HEK293T (cell line): ENCODE measurements at regions not wholly inside any gene's neighbourhood (a gene's known extent, or its start where the extent isn't known, plus 50 kb on each side); places are given as distances from the start of the nearest gene placed in this dataset.

Experiments
- CTCF ChIA-PET: fragments of 350-600 bp; formaldehyde crosslinking; extraction: SDS; loops from one replicate; lab custom pipeline; 2021; ENCODE audit warnings: antibody characterized with exemption, inconsistent platforms; lab: Yijun Ruan, JAX
- POLR2A ChIA-PET: fragments of 350-600 bp; formaldehyde crosslinking; extraction: SDS; loops from one replicate; lab custom pipeline; 2020; ENCODE audit warnings: antibody characterized with exemption, inconsistent platforms; lab: Yijun Ruan, JAX
- DNase-seq: peaks from one replicate; pipeline ENCODE4 v3.0.0; 2012; ENCODE audit warnings: mixed read lengths; ENCODE audit errors: extremely low spot score
- ARNT ChIP-seq: fragments of 450-650 bp; IDR thresholded peaks from 2 replicates; pipeline ENCODE4 v1.6.1; 2017; ENCODE audit warnings: mild to moderate bottlenecking
- BHLHE40 ChIP-seq: fragments of 450-650 bp; IDR thresholded peaks from 2 replicates; pipeline ENCODE4 v1.6.1; 2016; ENCODE audit warnings: mild to moderate bottlenecking, moderate library complexity, borderline replicate concordance
- CTBP1 ChIP-seq: fragments of 450-650 bp; IDR thresholded peaks from 2 replicates; pipeline ENCODE4 v1.6.1; 2016; ENCODE audit warnings: borderline replicate concordance
- ELF4 ChIP-seq: fragments of 450-650 bp; IDR thresholded peaks from 2 replicates; pipeline ENCODE4 v1.6.1; 2017; ENCODE audit warnings: antibody characterized with exemption
- FOXA1 ChIP-seq: fragments of 450-650 bp; IDR thresholded peaks from 2 replicates; pipeline ENCODE4 v1.6.1; 2016; ENCODE audit warnings: mild to moderate bottlenecking
- FOXK2 ChIP-seq: fragments of 450-650 bp; IDR thresholded peaks from 2 replicates; pipeline ENCODE4 v1.6.1; 2016; ENCODE audit warnings: mild to moderate bottlenecking
- FOXM1 ChIP-seq: fragments of 450-650 bp; IDR thresholded peaks from 2 replicates; pipeline ENCODE4 v1.6.1; 2017; ENCODE audit warnings: mild to moderate bottlenecking, borderline replicate concordance
- HDGF ChIP-seq: fragments of 450-650 bp; IDR thresholded peaks from 2 replicates; pipeline ENCODE4 v1.6.1; 2017; ENCODE audit warnings: antibody characterized with exemption, borderline replicate concordance
- L3MBTL2 ChIP-seq: fragments of 450-650 bp; conservative IDR thresholded peaks from 2 replicates; pipeline ENCODE4 v1.6.1; 2016; ENCODE audit warnings: mild to moderate bottlenecking
- LEF1 ChIP-seq: fragments of 450-650 bp; IDR thresholded peaks from 2 replicates; pipeline ENCODE4 v1.6.1; 2017; ENCODE audit warnings: mild to moderate bottlenecking, borderline replicate concordance
- NFRKB ChIP-seq: fragments of 450-650 bp; IDR thresholded peaks from 2 replicates; pipeline ENCODE4 v1.6.1; 2016; ENCODE audit warnings: mild to moderate bottlenecking, moderate library complexity
- SP1 ChIP-seq: fragments of 450-650 bp; IDR thresholded peaks from 2 replicates; pipeline ENCODE4 v1.6.1; 2017
- SUZ12 ChIP-seq: fragments of 450-650 bp; IDR thresholded peaks from 2 replicates; pipeline ENCODE4 v1.6.1; 2016; ENCODE audit warnings: mild to moderate bottlenecking
- TARDBP ChIP-seq: fragments of 450-650 bp; IDR thresholded peaks from 2 replicates; pipeline ENCODE4 v1.6.1; 2016
- ZNF384 ChIP-seq: fragments of 450-650 bp; IDR thresholded peaks from 2 replicates; pipeline ENCODE4 v1.6.1; 2016
- TF ChIP-seq, protein P1 (sequence below): fragments of 450-650 bp; IDR thresholded peaks from 2 replicates; pipeline ENCODE4 v1.6.1; 2016

DNA sequence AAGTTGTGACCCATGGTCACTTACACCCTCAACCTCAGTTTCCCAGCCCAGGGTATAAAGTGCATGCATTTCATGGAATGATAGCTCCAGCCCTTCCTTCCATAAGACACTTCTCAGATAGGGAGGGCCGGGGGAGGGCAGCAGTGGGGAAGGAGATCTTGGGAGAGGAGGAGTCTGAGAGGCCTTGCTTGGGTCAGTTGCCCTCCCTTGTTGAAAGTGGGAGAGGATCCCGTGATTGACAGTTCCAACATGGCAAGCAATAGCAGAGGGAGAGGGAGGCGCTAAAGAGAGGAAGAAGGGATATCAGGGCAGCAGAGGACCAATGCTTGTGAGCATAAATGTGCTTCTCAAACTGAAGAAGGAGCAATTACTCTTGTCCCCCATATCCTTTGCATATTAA is 244.4 kb downstream of the CHRM3 start:
- ChIA-PET CTCF (no interaction called here), POLR2A (no interaction called here)
- TF ChIP-seq ELF4 (no peak), ARNT (no peak), LEF1 (no peak), NFRKB (no peak), FOXM1 (no peak), BHLHE40 (no peak), TARDBP (no peak), ZNF384 (no peak), HDGF (no peak), FOXA1 (no peak), SUZ12 (no peak), L3MBTL2 (no peak), SP1 (no peak), FOXK2 (no peak), CTBP1 (no peak)
- TF ChIP-seq, protein P1, sequence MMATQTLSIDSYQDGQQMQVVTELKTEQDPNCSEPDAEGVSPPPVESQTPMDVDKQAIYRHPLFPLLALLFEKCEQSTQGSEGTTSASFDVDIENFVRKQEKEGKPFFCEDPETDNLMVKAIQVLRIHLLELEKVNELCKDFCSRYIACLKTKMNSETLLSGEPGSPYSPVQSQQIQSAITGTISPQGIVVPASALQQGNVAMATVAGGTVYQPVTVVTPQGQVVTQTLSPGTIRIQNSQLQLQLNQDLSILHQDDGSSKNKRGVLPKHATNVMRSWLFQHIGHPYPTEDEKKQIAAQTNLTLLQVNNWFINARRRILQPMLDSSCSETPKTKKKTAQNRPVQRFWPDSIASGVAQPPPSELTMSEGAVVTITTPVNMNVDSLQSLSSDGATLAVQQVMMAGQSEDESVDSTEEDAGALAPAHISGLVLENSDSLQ, result no peak
- DNase-seq, result no peak

DNA sequence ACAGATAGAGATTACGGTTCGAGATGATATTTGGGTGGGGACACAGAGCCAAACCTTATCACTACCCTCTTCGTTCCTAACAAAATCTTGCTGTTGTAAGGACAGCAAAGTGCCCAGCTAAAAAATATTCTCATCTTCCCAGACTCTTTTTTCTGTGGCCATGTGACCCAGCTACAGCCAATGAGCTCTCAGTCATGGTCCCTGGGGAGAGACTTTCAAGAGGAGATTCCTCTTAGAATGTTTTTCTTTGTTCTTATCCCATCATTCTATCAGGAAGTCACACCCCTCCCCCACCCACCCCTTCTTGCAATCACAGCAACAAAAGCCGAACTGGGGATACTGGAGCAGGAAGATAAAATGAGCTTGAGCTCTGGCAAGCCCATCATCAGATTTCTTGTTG is 247.1 kb downstream of the CHRM3 start:
- no peak for DNase-seq
- TF ChIP-seq BHLHE40 (no peak), ZNF384 (no peak), L3MBTL2 (no peak), TARDBP (no peak), SUZ12 (no peak), FOXA1 (no peak), SP1 (no peak), LEF1 (no peak), NFRKB (no peak), FOXK2 (no peak), HDGF (no peak), ELF4 (no peak), ARNT (no peak), CTBP1 (no peak), FOXM1 (no peak)
- TF ChIP-seq, protein P1, result no peak
- CTCF ChIA-PET, result no interaction called here
- POLR2A ChIA-PET, result no interaction called here

DNA sequence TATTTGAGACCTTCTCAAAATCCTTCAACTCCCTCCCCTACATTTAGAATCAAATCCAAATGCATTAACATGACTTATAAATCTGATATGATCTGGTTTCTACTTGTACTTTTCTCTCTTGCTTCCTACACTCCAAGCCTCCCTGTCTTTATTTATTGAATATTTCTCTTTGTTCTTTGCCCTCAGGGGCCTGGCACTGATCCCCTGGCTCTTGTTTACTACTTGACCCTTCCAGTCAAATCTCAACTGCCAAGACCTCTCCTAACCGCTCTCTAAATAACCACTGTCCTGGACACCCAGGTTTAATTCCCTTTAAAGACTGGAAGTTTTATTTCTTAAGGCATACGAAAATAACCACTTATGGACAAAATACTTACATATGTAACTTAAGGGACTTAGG is 248.9 kb downstream of the CHRM3 start:
- ChIA-PET POLR2A (no interaction called here), CTCF (no interaction called here)
- TF ChIP-seq TARDBP, result no peak
- no peak for TF ChIP-seq FOXA1
- no peak for TF ChIP-seq HDGF
- TF ChIP-seq ARNT, result no peak
- TF ChIP-seq SP1, result no peak
- TF ChIP-seq FOXK2, result no peak
- no peak for TF ChIP-seq CTBP1
- no peak for TF ChIP-seq SUZ12
- DNase-seq, result no peak

DNA sequence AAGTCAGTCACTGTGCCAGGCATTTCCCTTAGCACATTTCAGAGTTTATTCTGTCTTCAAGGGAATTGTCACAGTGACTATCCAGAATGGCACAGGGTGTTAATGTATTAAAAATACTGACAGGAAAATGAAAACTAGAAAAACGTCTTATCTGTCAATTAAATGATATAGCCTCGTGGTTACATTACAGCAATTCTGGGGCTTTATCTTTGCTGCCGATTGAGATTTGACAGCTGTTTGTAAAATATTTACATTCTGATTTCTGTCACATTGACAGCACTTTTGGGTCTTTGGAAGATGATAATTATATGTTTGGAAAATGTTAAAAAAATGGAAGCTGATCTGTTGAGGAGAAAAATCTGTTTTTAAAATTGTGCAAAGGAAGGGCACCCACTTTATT is 250.0 kb downstream of the CHRM3 start:
- TF ChIP-seq NFRKB, result no peak
- TF ChIP-seq SP1, result no peak
- no peak for TF ChIP-seq FOXK2
- no peak for TF ChIP-seq ARNT
- TF ChIP-seq L3MBTL2, result no peak
- no peak for TF ChIP-seq FOXM1
- TF ChIP-seq LEF1, result no peak
- TF ChIP-seq HDGF, result no peak
- no peak for TF ChIP-seq BHLHE40
- TF ChIP-seq ZNF384, result no peak
- no peak for TF ChIP-seq SUZ12
- TF ChIP-seq CTBP1, result no peak
- TF ChIP-seq TARDBP, result no peak
- TF ChIP-seq ELF4, result no peak
- no peak for TF ChIP-seq FOXA1
- TF ChIP-seq, protein P1, result no peak
- ChIA-PET POLR2A (no interaction called here), CTCF (interaction anchor here (0.6 kb wide), 1 partner anchor 153 kb away, joined by 4 read pairs; no protein-coding TSS in a partner anchor)
- no peak for DNase-seq

DNA sequence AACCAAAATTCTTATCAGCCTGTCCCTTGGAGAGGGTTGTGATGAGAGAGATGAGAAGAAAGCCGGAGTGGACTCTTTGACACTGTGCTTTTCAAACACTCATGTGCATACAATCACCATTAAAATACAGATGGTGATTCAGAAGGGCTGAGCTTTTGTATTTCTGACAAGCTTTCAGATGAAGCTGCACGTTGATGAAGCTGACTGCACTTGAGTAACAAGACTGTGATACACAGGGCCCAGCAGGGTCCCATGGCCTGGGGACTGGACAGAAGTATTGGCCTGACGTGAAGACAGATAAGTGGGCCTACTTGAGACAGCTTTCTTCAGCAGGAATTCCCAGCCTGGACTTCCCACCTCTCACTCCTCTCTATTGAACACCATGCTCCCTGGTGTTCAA is 258.2 kb downstream of the CHRM3 start:
- CTCF ChIA-PET, result interaction anchor here (0.7 kb wide), 1 partner anchor 112 kb away, joined by 3 read pairs; no protein-coding TSS in a partner anchor
- POLR2A ChIA-PET, result no interaction called here
- no peak for TF ChIP-seq BHLHE40
- no peak for TF ChIP-seq SUZ12
- no peak for TF ChIP-seq HDGF
- no peak for TF ChIP-seq CTBP1
- TF ChIP-seq ZNF384, result no peak
- TF ChIP-seq SP1, result no peak
- no peak for TF ChIP-seq NFRKB
- no peak for TF ChIP-seq ARNT
- no peak for TF ChIP-seq FOXM1
- no peak for TF ChIP-seq FOXK2
- TF ChIP-seq LEF1, result no peak
- DNase-seq, result no peak

DNA sequence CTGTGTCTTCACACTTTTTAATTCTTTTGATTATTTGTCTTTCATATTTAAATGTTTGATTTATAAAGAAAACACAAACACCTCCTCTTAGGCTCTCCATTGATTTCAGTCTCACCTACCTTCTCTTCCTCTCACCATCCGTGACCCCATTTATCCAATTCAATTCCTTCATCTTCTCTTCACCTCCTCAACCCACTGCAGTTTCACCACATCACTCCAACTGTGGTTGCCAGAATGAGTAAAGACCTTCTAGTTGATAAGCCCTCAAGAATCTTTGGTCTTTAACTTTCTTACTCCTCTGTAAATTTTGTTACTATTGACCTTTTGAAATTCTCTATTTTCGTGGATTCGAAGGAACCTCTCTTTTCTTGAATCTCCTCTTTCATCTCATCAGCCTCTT is 260.7 kb downstream of the CHRM3 start:
- no peak for DNase-seq
- POLR2A ChIA-PET, result no interaction called here
- TF ChIP-seq TARDBP (no peak), SUZ12 (no peak), ELF4 (no peak), BHLHE40 (no peak), ZNF384 (no peak), NFRKB (no peak), L3MBTL2 (no peak), HDGF (no peak), CTBP1 (no peak), SP1 (no peak), FOXA1 (no peak), ARNT (no peak), FOXK2 (no peak)
- TF ChIP-seq, protein P1, result no peak
- CTCF ChIA-PET, result no interaction called here
